SK-N-SH treated with all-trans-retinoic acid at 6 μM for 48 hours (cell line): ENCODE measurements at regions not wholly inside any gene's neighbourhood (a gene's known extent, or its start where the extent isn't known, plus 50 kb on each side); places are given as distances from the start of the nearest gene placed in this dataset.

Experiments
- BACH2 ChIP-seq: fragments of 250-450 bp; sonication (Bioruptor Pico); IDR thresholded peaks from 2 replicates; pipeline ENCODE4 v1.9.0; 2021; ENCODE audit warnings: mild to moderate bottlenecking, borderline replicate concordance
- CREB5 ChIP-seq: fragments of 250-450 bp; sonication (Bioruptor Pico); IDR thresholded peaks from 2 replicates; pipeline ENCODE4 v1.5.1; 2020; ENCODE audit warnings: low read depth, mild to moderate bottlenecking, moderate library complexity
- ESRRG ChIP-seq: fragments of 250-450 bp; sonication (Bioruptor Pico); IDR thresholded peaks from 2 replicates; pipeline ENCODE4 v1.6.1; 2021; ENCODE audit warnings: mild to moderate bottlenecking
- GLIS3 ChIP-seq: fragments of 250-450 bp; sonication (Bioruptor Pico); IDR thresholded peaks from 2 replicates; pipeline ENCODE4 v1.5.0; 2020; ENCODE audit warnings: mild to moderate bottlenecking, moderate library complexity
- OSR1 ChIP-seq: fragments of 250-450 bp; sonication (Bioruptor Pico); IDR thresholded peaks from 2 replicates; pipeline ENCODE4 v1.8.0; 2022; ENCODE audit warnings: moderate library complexity, mild to moderate bottlenecking, inconsistent platforms
- PATZ1 ChIP-seq: fragments of 250-450 bp; sonication (Bioruptor Pico); IDR thresholded peaks from 2 replicates; pipeline ENCODE4 v1.8.0; 2020; ENCODE audit warnings: mild to moderate bottlenecking, moderate library complexity, borderline replicate concordance
- POU6F1 ChIP-seq: fragments of 250-450 bp; sonication (Bioruptor Pico); IDR thresholded peaks from 2 replicates; pipeline ENCODE4 v1.8.0; 2021; ENCODE audit warnings: low read depth, mild to moderate bottlenecking, moderate library complexity, borderline replicate concordance
- RARB ChIP-seq: fragments of 250-450 bp; sonication (Bioruptor Pico); IDR thresholded peaks from 2 replicates; pipeline ENCODE4 v1.8.0; 2021; ENCODE audit warnings: mild to moderate bottlenecking, moderate library complexity
- TCF4 ChIP-seq: fragments of 250-450 bp; sonication (Bioruptor Pico); IDR thresholded peaks from 2 replicates; pipeline ENCODE4 v1.8.0; 2021; ENCODE audit warnings: mild to moderate bottlenecking, moderate library complexity, borderline replicate concordance
- ZFP3 ChIP-seq: fragments of 250-450 bp; sonication (Bioruptor Pico); IDR thresholded peaks from 2 replicates; pipeline ENCODE4 v1.5.0; 2020; ENCODE audit warnings: mild to moderate bottlenecking, moderate library complexity
- ZFP30 ChIP-seq: fragments of 450-650 bp; formaldehyde crosslinking; IDR thresholded peaks from 2 replicates; pipeline ENCODE4 v1.5.0; 2022; ENCODE audit warnings: mild to moderate bottlenecking, moderate library complexity
- ZNF70 ChIP-seq: fragments of 450-650 bp; formaldehyde crosslinking; IDR thresholded peaks from 2 replicates; pipeline ENCODE4 v1.5.0; 2020; ENCODE audit warnings: mild to moderate bottlenecking, moderate library complexity

GRCh38 chr5:2010940-2011339 lies 128.2 kb upstream of the IRX4 start:
- TF ChIP-seq POU6F1 (CRISPR knock-in tag) (no peak), ESRRG (CRISPR knock-in tag) (no peak), CREB5 (no peak), ZNF70 (CRISPR knock-in tag) (no peak), PATZ1 (CRISPR knock-in tag) (no peak), ZFP3 (CRISPR knock-in tag) (no peak), TCF4 (CRISPR knock-in tag) (no peak), GLIS3 (CRISPR knock-in tag) (no peak), ZFP30 (CRISPR knock-in tag) (no peak), BACH2 (no peak), RARB (CRISPR knock-in tag) (no peak), OSR1 (CRISPR knock-in tag) (no peak)
